ENCODE measurements at regions not wholly inside any gene's neighbourhood (a gene's known extent, or its start where the extent isn't known, plus 50 kb on each side); places are given as distances from the start of the nearest gene placed in this dataset.

GRCh38 chr5:98415663-98416062 is 357.8 kb upstream of the RGMB start:
- TF ChIP-seq, protein P1, sequence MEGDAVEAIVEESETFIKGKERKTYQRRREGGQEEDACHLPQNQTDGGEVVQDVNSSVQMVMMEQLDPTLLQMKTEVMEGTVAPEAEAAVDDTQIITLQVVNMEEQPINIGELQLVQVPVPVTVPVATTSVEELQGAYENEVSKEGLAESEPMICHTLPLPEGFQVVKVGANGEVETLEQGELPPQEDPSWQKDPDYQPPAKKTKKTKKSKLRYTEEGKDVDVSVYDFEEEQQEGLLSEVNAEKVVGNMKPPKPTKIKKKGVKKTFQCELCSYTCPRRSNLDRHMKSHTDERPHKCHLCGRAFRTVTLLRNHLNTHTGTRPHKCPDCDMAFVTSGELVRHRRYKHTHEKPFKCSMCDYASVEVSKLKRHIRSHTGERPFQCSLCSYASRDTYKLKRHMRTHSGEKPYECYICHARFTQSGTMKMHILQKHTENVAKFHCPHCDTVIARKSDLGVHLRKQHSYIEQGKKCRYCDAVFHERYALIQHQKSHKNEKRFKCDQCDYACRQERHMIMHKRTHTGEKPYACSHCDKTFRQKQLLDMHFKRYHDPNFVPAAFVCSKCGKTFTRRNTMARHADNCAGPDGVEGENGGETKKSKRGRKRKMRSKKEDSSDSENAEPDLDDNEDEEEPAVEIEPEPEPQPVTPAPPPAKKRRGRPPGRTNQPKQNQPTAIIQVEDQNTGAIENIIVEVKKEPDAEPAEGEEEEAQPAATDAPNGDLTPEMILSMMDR (IDR thresholded peaks at IDR 0.05): no peak
- TF ChIP-seq EZH2 (IDR thresholded peaks at IDR 0.05; ENCODE audit: borderline replicate concordance, insufficient read depth, low read depth, low read length, poor library complexity, severe bottlenecking): no peak
